SK-N-DZ (cell line): ENCODE measurements at regions not wholly inside any gene's neighbourhood (a gene's known extent, or its start where the extent isn't known, plus 50 kb on each side); places are given as distances from the start of the nearest gene placed in this dataset.
A peak's percentile ranks its signal among the peaks of the same experiment; 100 is the strongest.

ENCODE experiments used
- DNase-seq: peaks from one replicate; pipeline ENCODE4 v3.0.0-alpha.2; 2015; ENCODE audit warnings: low spot score

- no peak for DNase-seq
These were observed 425.4 kb downstream of the ADGRL2 start for GRCh38 chr1:82226186-82226505.

GRCh38 chr1:82225421-82226185, 424.9 kb downstream of the ADGRL2 start:
- DNase-seq, result no peak

- no peak for DNase-seq
These were observed 422.4 kb downstream of the ADGRL2 start for GRCh38 chr1:82223091-82223490.

- DNase-seq, result no peak
These were observed 421.0 kb downstream of the ADGRL2 start for GRCh38 chr1:82221721-82222120.

GRCh38 chr1:82220754-82221153, 420.0 kb downstream of the ADGRL2 start:
- DNase-seq, result no peak

- DNase-seq, result no peak
These were observed 419.1 kb downstream of the ADGRL2 start for GRCh38 chr1:82219841-82220240.

GRCh38 chr1:82218846-82219245, 418.1 kb downstream of the ADGRL2 start:
- no peak for DNase-seq

- no peak for DNase-seq
These were observed 415.1 kb downstream of the ADGRL2 start for GRCh38 chr1:82215853-82216175.

- DNase-seq, result no peak
These were observed 414.5 kb downstream of the ADGRL2 start for GRCh38 chr1:82215056-82215852.

- DNase-seq, result no peak
These were observed 413.9 kb downstream of the ADGRL2 start for GRCh38 chr1:82214606-82215005.

- DNase-seq, result no peak
These were observed 396.9 kb downstream of the ADGRL2 start for GRCh38 chr1:82197606-82198005.

GRCh38 chr1:82195245-82195644, 394.5 kb downstream of the ADGRL2 start:
- DNase-seq, result no peak

GRCh38 chr1:82185084-82185483, 384.4 kb downstream of the ADGRL2 start:
- DNase-seq, result no peak

GRCh38 chr1:82181846-82182245, 381.1 kb downstream of the ADGRL2 start:
- DNase-seq, result no peak

GRCh38 chr1:82179131-82179530, 378.4 kb downstream of the ADGRL2 start:
- no peak for DNase-seq

GRCh38 chr1:82177192-82177591, 376.5 kb downstream of the ADGRL2 start:
- DNase-seq, result no peak

GRCh38 chr1:82171955-82172354, 371.2 kb downstream of the ADGRL2 start:
- no peak for DNase-seq

GRCh38 chr1:82168482-82168881, 367.7 kb downstream of the ADGRL2 start:
- no peak for DNase-seq

- DNase-seq, result no peak
These were observed 364.6 kb downstream of the ADGRL2 start for GRCh38 chr1:82165304-82165703.

- DNase-seq, result peak; percentile 4
These were observed 362.0 kb downstream of the ADGRL2 start for GRCh38 chr1:82162486-82163420.

GRCh38 chr1:82161700-82162141, 361.0 kb downstream of the ADGRL2 start:
- DNase-seq, result no peak

- DNase-seq, result no peak
These were observed 360.2 kb downstream of the ADGRL2 start for GRCh38 chr1:82160903-82161302.
